ENCODE measurements at regions not wholly inside any gene's neighbourhood (a gene's known extent, or its start where the extent isn't known, plus 50 kb on each side); places are given as distances from the start of the nearest gene placed in this dataset.

DNA sequence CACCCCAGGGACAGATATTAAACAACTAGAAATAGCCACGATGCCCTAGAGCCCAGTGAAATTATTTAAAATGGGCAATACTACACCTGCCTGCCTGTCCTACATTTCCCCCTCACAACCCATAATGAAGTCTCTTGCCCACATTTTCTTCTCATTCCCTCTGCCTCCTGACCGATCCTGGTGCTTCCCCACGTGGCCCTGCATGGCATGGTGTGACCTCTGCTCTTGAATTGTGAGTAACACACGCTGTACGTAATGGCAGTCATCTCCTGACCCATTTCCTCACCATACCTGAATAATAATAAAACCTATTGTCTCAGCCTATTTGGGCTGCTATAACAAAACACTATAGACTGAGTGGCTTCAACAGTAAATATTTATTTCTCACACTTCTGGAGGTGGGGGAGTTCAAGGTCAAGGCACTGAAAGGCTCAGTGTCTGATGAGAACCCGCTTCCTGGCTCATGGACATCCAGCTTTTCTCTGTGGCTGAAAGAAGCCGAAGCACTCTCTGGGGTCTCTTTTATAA lies 77.0 kb upstream of the ENPP6 start:
- POLR2A ChIA-PET (ENCODE audit: unreplicated experiment) = no interaction called here

More for the DNA sequence above, 77.0 kb upstream of the ENPP6 start:
- Histone ChIP-seq H3K36me3 (ENCODE audit: control insufficient read depth, insufficient read depth, low read length) (no peaks in the 10 kb centered on the region), H2AK9ac (replicated peaks; ENCODE audit: low read depth, low read length, poor library complexity) (no peak overlapping the region), H3K4me1 (ENCODE audit: control insufficient read depth, insufficient read depth, low read length) (no peaks in the 10 kb centered on the region), H4K5ac (ENCODE audit: low read depth, low read length) (no peak overlapping the region), H4K20me1 (ENCODE audit: insufficient read depth, low read length) (no peaks in the 10 kb centered on the region), H3K56ac (ENCODE audit: extremely low read depth, insufficient read depth, low read length) (no peak overlapping the region), H2BK15ac (ENCODE audit: low read depth, low read length) (no peak overlapping the region), H3K23ac (ENCODE audit: low read depth, low read length) (no peak overlapping the region), H4K8ac (ENCODE audit: low read depth in 2 of 2, low read length in 2 of 2) (no peak overlapping the region), H3K4me2 (ENCODE audit: low read depth, low read length) (no peak overlapping the region), H3K4ac (ENCODE audit: low read depth, low read length) (no peak overlapping the region), H2AK5ac (ENCODE audit: low read depth, low read length) (no peak overlapping the region), H2BK5ac (ENCODE audit: low read depth, low read length, poor library complexity, severe bottlenecking) (no peak overlapping the region), H2BK20ac (ENCODE audit: low read depth, low read length) (no peak overlapping the region), H3K14ac (replicated peaks; ENCODE audit: low read depth, low read length) (no peak overlapping the region), H3K9ac (ENCODE audit: low read depth, low read length) (no peak overlapping the region), H3K79me1 (ENCODE audit: low read depth in 1 of 2, low read length in 2 of 2) (no peaks in the 10 kb centered on the region), H2BK120ac (ENCODE audit: low read depth, low read length) (no peak overlapping the region), H2AFZ (replicated peaks; ENCODE audit: low read length, poor library complexity) (no peak overlapping the region), H3K27me3 (ENCODE audit: control insufficient read depth, insufficient read depth, low read length) (no peaks in the 10 kb centered on the region), H4K91ac (ENCODE audit: insufficient read depth, low read depth, low read length) (no peak overlapping the region), H3K9me3 (ENCODE audit: control insufficient read depth, insufficient read depth, low read length) (peaks cover 4% of the 10 kb centered on the region), H3K9me1 (ENCODE audit: insufficient read depth, low read length) (no peaks in the 10 kb centered on the region; the same call in 1 of the 2 replicates), H3K4me3 (ENCODE audit: insufficient read depth, low read depth, low read length) (no peak overlapping the region), H3K27ac (ENCODE audit: insufficient read depth, low read length) (no peak overlapping the region), H3K18ac (ENCODE audit: low read depth, low read length) (no peak overlapping the region)
- dilution Hi-C loops (cut with HindIII; ENCODE audit: low sequenced_read_pairs, unreplicated experiment) (no loop called here), intact Hi-C loops (cut with micrococcal nuclease) (no loop called here), in situ Hi-C loops (cut with MboI; ENCODE audit: low sequenced_read_pairs) (no loop called here)
- BruUV-seq (replicated peaks) = no TSS peak
- 70% methylated on average over 5 of the region's 7 CpGs; no CpG with 5 or more reads in 1 of the 2 experiments for WGBS, 2 experiments (ENCODE audit: extremely low coverage in 2 of 2, insufficient read length in 1 of 2)
- no peak for TF ChIP-seq FOS (IDR thresholded peaks at IDR 0.05; ENCODE audit: low read depth, low read length)
- TF ChIP-seq CEBPB (IDR thresholded peaks at IDR 0.05; ENCODE audit: low read depth, low read length) = no peak
- no peak for TF ChIP-seq MXI1 (IDR thresholded peaks at IDR 0.05; ENCODE audit: borderline replicate concordance, low read depth, low read length)
- no peak for TF ChIP-seq BHLHE40 (IDR thresholded peaks at IDR 0.05; ENCODE audit: low read depth, low read length)
- TF ChIP-seq, protein P1, sequence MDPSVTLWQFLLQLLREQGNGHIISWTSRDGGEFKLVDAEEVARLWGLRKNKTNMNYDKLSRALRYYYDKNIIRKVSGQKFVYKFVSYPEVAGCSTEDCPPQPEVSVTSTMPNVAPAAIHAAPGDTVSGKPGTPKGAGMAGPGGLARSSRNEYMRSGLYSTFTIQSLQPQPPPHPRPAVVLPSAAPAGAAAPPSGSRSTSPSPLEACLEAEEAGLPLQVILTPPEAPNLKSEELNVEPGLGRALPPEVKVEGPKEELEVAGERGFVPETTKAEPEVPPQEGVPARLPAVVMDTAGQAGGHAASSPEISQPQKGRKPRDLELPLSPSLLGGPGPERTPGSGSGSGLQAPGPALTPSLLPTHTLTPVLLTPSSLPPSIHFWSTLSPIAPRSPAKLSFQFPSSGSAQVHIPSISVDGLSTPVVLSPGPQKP (IDR thresholded peaks at IDR 0.05; ENCODE audit: borderline replicate concordance, low read depth, low read length) = no peak
- TF ChIP-seq NFE2L2 (IDR thresholded peaks at IDR 0.05; ENCODE audit: low read depth, low read length) = no peak
- TF ChIP-seq, protein P2, sequence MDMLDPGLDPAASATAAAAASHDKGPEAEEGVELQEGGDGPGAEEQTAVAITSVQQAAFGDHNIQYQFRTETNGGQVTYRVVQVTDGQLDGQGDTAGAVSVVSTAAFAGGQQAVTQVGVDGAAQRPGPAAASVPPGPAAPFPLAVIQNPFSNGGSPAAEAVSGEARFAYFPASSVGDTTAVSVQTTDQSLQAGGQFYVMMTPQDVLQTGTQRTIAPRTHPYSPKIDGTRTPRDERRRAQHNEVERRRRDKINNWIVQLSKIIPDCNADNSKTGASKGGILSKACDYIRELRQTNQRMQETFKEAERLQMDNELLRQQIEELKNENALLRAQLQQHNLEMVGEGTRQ (IDR thresholded peaks at IDR 0.05; ENCODE audit: low read depth, low read length) = no peak
- no peak for TF ChIP-seq RFX5 (IDR thresholded peaks at IDR 0.05; ENCODE audit: low read depth, low read length)
- no peak for TF ChIP-seq MAFK (IDR thresholded peaks at IDR 0.05; ENCODE audit: low read depth, low read length)
- no peak for TF ChIP-seq POLR2A (IDR thresholded peaks at IDR 0.05; ENCODE audit: low read depth, low read length)
- TF ChIP-seq SMC3 (IDR thresholded peaks at IDR 0.05; ENCODE audit: low read depth, low read length) = no peak
- no peak for TF ChIP-seq RCOR1 (IDR thresholded peaks at IDR 0.05; ENCODE audit: insufficient replicate concordance, low read length)
- no peak for TF ChIP-seq CHD1 (IDR thresholded peaks at IDR 0.05; ENCODE audit: low read depth, low read length)
- no peak for TF ChIP-seq MAZ (IDR thresholded peaks at IDR 0.05; ENCODE audit: borderline replicate concordance, low read depth, low read length)
- no peak for TF ChIP-seq RAD21 (IDR thresholded peaks at IDR 0.05; ENCODE audit: low read length)
- TF ChIP-seq, protein P3, sequence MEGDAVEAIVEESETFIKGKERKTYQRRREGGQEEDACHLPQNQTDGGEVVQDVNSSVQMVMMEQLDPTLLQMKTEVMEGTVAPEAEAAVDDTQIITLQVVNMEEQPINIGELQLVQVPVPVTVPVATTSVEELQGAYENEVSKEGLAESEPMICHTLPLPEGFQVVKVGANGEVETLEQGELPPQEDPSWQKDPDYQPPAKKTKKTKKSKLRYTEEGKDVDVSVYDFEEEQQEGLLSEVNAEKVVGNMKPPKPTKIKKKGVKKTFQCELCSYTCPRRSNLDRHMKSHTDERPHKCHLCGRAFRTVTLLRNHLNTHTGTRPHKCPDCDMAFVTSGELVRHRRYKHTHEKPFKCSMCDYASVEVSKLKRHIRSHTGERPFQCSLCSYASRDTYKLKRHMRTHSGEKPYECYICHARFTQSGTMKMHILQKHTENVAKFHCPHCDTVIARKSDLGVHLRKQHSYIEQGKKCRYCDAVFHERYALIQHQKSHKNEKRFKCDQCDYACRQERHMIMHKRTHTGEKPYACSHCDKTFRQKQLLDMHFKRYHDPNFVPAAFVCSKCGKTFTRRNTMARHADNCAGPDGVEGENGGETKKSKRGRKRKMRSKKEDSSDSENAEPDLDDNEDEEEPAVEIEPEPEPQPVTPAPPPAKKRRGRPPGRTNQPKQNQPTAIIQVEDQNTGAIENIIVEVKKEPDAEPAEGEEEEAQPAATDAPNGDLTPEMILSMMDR (conservative IDR thresholded peaks at IDR 0.05; ENCODE audit: low read depth, low read length) = no peak
- no peak for DNase-seq
- CTCF ChIA-PET = no interaction called here
- no peak for ATAC-seq (ENCODE audit: low read depth)

All from IMR-90 (cell line).